ENCODE measurements at regions not wholly inside any gene's neighbourhood (a gene's known extent, or its start where the extent isn't known, plus 50 kb on each side); places are given as distances from the start of the nearest gene placed in this dataset.

- in situ Hi-C loops (cut with MboI; ENCODE audit: low sequenced_read_pairs, unreplicated experiment), result loop anchor here (25.0 kb wide), 1 partner anchor 102 kb away; no protein-coding TSS in a partner anchor
- DNase-seq (ENCODE audit: low spot score), result no peak
- TF ChIP-seq, protein P1, sequence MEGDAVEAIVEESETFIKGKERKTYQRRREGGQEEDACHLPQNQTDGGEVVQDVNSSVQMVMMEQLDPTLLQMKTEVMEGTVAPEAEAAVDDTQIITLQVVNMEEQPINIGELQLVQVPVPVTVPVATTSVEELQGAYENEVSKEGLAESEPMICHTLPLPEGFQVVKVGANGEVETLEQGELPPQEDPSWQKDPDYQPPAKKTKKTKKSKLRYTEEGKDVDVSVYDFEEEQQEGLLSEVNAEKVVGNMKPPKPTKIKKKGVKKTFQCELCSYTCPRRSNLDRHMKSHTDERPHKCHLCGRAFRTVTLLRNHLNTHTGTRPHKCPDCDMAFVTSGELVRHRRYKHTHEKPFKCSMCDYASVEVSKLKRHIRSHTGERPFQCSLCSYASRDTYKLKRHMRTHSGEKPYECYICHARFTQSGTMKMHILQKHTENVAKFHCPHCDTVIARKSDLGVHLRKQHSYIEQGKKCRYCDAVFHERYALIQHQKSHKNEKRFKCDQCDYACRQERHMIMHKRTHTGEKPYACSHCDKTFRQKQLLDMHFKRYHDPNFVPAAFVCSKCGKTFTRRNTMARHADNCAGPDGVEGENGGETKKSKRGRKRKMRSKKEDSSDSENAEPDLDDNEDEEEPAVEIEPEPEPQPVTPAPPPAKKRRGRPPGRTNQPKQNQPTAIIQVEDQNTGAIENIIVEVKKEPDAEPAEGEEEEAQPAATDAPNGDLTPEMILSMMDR (IDR thresholded peaks at IDR 0.05; ENCODE audit: borderline replicate concordance, control extremely low read depth, extremely low read depth, insufficient read depth, missing control alignments), result no peak
Measured at GRCh38 chr6:16985513-16986284, 116.2 kb upstream of the STMND1 start.

GRCh38 chr6:16982807-16983206, 119.0 kb upstream of the STMND1 start:
- in situ Hi-C loops (cut with MboI; ENCODE audit: low sequenced_read_pairs, unreplicated experiment), result loop anchor here (25.0 kb wide), 1 partner anchor 104 kb away; no protein-coding TSS in a partner anchor
- DNase-seq (ENCODE audit: low spot score), result no peak
- TF ChIP-seq, protein P1 (IDR thresholded peaks at IDR 0.05; ENCODE audit: borderline replicate concordance, control extremely low read depth, extremely low read depth, insufficient read depth, missing control alignments), result no peak

- in situ Hi-C loops (cut with MboI; ENCODE audit: low sequenced_read_pairs, unreplicated experiment), result loop anchor here (25.0 kb wide), 1 partner anchor 107 kb away; no protein-coding TSS in a partner anchor
- TF ChIP-seq, protein P1 (IDR thresholded peaks at IDR 0.05; ENCODE audit: borderline replicate concordance, control extremely low read depth, extremely low read depth, insufficient read depth, missing control alignments), result no peak
- no peak for DNase-seq (ENCODE audit: low spot score)
Measured at GRCh38 chr6:16979677-16980370, 122.0 kb upstream of the STMND1 start.

- in situ Hi-C loops (cut with MboI; ENCODE audit: low sequenced_read_pairs, unreplicated experiment), result loop anchor here (25.0 kb wide), 1 partner anchor 109 kb away; no protein-coding TSS in a partner anchor
- TF ChIP-seq, protein P1 (IDR thresholded peaks at IDR 0.05; ENCODE audit: borderline replicate concordance, control extremely low read depth, extremely low read depth, insufficient read depth, missing control alignments), result no peak
- no peak for DNase-seq (ENCODE audit: low spot score)
Measured at GRCh38 chr6:16978686-16979085, 123.2 kb upstream of the STMND1 start.

- TF ChIP-seq, protein P1 (IDR thresholded peaks at IDR 0.05; ENCODE audit: borderline replicate concordance, control extremely low read depth, extremely low read depth, insufficient read depth, missing control alignments), result no peak
- DNase-seq (ENCODE audit: low spot score), result no peak
- in situ Hi-C loops (cut with MboI; ENCODE audit: low sequenced_read_pairs, unreplicated experiment), result loop anchor here (25.0 kb wide), 1 partner anchor 111 kb away; no protein-coding TSS in a partner anchor
Measured at GRCh38 chr6:16976385-16977183, 125.3 kb upstream of the STMND1 start.

Measured in GM13976 (cell line).